ENCODE measurements at regions not wholly inside any gene's neighbourhood (a gene's known extent, or its start where the extent isn't known, plus 50 kb on each side); places are given as distances from the start of the nearest gene placed in this dataset.
A peak's percentile ranks its signal among the peaks of the same experiment; 100 is the strongest.

DNA sequence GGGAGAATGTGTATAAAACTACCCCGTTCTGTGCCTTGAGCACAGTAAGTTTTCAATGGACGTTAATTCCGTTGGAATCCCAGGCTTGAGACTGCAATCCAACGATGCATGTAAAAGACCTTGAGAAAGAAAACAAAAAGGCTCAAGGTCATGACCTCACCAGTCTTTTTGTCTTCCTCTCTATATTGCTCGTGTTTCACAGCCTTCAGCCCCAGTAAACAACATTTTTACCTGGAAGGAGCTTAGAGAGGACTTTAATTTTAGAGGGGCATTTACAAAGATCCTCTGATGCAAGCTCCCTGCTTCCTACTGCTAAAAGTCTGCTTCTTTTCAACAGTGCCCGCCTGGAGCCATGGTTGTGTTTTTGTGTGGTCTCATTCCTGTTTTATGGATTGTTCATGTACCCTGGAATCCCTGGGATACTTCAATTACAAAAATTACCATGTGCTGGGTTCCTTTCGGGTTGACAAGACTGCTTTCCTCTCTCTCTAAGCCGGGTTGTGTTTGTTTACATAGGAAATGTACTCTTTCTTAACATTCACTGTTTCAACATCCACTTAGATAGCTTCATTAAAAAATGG lies 320.1 kb upstream of the NFE2L3 start:
- DNase-seq: peak; percentile 38

DNA sequence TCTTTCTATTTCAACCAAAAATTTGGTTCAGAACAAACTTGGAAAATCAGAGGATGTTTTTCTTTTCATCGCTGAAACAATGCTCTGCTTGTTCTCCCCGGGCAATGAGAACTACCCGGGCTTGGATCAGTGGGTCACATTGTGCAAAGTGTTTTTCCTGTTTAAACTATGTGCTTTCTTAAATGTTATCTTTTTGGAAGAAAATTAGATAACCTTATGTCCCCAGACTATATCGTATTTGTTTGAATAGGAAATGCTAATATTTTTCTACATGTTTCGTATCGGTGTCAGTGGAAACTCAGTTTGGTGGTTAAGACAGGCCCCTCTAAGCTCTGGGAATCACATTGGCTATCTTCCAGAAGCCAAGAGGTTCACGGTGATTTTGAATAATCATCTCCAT lies 319.5 kb upstream of the NFE2L3 start:
- no peak for DNase-seq

GRCh38 chr7:25832929-25833328 lies 319.1 kb upstream of the NFE2L3 start:
- DNase-seq: no peak

GRCh38 chr7:25834050-25834449 lies 317.9 kb upstream of the NFE2L3 start:
- DNase-seq: no peak

GRCh38 chr7:25835197-25835596 lies 316.8 kb upstream of the NFE2L3 start:
- peak; percentile 87 for DNase-seq

DNA sequence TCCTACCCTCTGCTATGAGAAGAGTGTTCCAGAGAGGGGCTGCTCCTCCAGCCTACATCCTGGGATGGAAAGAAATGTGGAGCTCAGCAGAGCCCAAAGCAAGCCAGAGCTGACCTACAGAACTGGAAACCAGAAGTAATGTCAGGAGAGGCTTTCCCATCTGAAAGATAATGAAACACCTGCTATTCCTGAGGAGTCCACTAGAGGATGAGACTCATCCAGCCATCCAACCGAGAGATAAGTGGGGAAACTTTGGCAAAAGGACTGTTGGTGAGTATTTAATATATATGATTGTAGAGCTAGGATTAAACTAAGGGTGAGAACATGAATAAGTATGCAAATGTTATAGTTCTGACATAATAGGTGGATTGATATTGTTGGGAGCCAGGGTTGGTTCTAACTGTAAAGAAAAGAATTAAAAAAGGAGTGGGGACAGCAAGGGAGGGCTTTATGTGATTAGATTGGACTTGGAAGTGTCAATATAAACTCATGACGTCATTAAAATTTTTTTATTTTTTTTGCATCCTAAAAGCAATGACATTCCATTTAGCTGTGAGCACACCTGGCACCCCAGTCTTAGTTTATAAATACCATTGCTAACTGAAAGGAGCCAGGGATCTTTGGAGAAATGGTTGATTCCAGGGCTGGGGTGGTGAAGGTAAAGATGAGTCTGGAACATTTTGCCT lies 312.8 kb upstream of the NFE2L3 start:
- no peak for DNase-seq

DNA sequence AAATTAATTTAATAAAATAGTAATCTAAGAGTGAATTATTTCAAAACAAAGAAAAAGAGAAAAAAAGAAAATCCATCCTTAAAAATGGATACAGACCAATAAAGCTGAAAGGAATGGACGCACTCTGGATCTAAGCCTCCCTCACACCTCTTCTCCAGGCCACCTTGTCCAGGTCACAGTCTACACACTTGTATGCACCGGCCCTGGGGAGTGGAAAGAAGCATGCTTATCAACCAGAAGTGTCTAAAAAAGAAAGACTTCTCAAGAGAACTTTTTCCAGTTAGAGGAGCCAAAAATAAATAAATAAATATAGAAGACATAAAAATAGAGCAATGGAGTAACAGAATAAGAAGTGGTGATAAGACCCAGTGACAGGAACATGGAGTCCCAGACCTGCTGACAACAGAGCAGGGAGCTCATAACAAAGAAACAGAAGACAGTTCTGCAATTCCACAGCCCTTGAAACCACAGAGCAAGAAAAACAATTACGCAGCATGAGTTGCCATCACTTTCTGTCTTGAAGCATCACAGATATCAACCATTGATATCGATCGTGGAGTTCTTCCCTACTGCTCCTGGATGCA lies 311.7 kb upstream of the NFE2L3 start:
- no peak for DNase-seq

DNA sequence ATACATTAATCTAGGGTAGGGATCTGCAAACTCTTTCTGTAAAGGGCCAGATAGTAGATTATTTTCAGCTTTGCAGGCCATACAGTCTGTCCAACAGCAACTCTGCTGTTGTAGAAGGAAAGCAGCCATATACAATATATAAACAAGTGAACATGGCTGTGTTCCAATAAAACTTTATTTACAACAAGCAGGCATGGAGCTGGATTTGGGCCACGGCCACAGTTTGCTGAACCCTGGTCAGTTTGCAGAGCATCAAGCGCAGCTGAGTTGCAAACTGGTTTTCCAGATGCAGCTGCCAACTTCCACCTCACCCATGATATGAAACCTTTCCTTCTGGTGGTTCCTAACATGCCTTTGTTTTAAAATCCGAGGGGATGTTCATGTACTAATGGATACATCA lies 310.4 kb upstream of the NFE2L3 start:
- DNase-seq: no peak

GRCh38 chr7:25842201-25842733 lies 309.7 kb upstream of the NFE2L3 start:
- no peak for DNase-seq

DNA sequence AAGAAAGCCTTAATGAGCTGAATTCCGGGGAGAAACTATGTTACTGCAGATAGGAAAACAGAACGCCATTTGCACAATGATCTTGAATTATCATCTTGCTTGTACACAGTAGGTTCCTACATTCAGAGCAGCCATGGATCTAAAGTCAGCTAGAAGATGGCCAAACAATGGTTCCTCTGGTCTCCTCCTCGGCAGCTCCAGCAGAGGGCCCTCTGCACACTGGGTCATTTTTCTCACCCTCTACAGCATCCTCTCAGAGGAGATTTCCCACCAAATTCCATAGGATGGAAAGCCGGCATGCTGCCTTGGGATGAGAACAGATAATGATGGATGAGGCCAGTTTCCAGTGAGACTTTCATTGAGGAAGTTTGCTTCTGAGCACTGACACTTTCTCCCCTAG lies 308.5 kb upstream of the NFE2L3 start:
- DNase-seq: no peak

DNA sequence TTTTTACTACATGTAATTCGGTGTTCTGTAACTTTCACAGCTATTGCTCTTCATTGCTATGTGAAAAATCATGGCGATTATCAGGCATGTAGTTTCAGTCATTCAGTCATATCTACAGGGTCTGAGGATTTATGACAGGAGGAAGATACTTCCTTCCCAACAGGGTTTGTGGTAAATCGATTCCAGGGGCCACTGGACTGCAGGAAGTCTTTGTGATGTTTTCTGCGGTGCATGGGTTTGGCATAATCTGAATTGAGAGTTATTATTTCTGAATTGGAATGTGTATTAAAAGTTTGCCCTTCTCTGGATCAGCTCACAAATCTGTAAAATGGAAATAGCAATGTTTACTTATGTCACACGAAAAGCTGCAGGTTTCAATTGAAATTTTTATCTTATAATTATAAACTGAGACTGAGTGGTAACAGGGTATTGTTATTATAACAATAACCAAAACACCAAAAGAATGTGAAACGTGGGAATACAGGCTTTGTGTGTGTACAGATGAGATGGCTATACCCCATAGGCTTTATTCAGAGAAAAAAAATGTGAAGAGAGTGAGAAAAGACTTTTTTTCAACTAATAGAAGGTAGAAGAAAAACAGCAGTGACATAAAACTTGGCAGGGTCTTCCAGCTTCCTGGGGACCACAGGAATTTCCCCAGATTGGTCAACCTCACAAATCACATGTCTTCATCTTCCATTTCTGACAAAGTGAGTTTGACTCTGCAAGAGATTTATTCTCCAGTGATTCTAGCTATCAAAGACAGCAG lies 307.7 kb upstream of the NFE2L3 start:
- DNase-seq: peak; percentile 84

GRCh38 chr7:25845464-25845863 lies 306.5 kb upstream of the NFE2L3 start:
- no peak for DNase-seq

DNA sequence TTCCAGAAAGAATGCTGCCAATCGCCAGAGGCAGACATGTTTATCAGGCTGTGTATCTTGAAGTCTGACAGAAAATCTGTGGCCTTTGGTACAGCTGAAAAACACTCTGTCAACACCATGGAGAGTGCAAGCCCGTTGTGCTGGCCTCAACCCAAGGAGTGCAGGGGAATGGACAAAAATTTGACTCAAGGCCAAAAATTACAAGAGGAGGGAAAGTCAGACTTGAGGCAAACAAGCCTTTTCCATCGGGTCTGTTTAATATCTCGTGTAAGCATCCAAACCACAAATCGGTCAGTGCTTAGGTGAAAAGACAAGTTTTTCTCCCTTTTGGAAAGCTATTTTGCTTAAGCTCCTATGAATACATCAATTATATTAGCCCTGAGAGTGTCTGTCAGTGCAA lies 305.3 kb upstream of the NFE2L3 start:
- peak; percentile 91 for DNase-seq

DNA sequence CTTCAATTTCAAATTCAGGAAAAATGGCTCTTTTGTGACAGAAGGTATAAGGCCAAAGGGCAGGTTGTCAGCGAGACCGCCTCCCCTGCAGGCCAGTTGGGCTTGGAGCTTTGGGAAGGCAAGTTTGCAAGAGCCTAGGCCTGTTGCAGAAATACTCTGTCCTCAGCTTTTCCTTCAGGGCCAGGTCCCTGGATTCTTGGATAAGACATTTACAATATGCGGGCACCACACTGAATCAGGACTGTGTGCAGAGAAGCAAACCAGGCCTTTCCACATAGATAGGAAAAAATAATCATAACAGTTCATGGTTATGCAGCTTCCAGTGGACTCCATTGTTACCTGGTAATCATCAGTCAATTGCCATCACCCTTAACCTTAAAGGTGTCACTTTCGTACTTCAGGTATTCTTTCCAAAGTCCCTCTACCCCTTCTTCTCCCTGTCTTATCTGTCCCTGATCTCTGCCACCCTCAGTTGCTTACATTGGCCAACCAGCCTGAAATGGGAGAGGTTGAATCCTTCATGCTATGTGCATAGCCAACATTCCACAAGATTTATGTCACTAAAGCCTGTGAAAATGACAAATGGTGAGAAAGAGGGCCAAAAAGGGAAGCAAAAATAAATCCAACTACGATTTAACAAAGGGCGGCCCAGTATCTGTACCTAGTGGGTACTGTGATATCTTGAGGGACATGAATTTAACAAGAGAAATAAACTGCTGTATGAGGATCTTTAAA lies 304.5 kb upstream of the NFE2L3 start:
- DNase-seq: peak; percentile 71

GRCh38 chr7:25849500-25850184 lies 302.4 kb upstream of the NFE2L3 start:
- peak; percentile 86 for DNase-seq

GRCh38 chr7:25850216-25850615 lies 301.8 kb upstream of the NFE2L3 start:
- no peak for DNase-seq

- DNase-seq: no peak
Measured at GRCh38 chr7:25850735-25851134, 301.3 kb upstream of the NFE2L3 start.

DNA sequence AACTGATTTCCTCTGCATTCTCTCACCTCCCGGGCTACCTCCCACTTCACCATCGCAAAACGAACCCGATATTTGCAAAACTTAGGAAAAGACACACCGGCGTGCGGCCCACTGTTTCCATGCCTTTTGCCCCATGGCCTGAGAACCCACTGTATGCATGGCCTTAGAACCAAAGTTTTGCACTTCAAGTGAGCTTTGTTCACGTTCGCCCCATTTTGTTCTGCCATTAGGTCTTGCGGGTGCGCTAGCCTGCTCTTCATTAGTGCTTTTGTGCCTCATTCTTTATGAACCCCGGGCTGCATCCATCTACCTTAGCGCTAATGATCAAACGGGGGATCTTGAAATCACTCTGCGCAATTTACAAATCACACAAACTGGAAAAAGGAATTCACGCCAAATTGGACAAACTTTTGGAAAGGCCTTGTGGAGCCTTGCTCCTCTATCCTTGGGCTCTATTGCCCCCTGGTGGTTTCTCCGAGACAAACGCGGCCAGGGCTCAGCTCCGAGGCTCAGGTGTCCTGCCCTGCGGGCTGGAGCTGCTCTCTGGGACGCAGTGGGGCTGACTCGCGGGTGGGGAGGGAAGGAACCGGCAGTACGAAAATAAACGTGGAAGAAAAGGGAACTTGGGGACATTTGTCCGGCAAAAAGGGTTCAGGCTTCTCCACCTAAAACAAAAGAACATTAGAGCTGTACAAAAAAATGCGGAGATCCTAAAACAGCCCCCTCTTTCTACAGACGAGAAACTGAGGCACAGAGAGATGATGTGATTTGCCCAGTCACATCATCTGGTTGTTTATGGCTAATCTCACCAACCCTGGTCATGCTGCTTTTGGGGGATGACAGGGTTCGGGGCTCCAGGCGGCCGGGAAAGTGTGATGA lies 300.4 kb upstream of the NFE2L3 start:
- DNase-seq: peak; percentile 84

DNA sequence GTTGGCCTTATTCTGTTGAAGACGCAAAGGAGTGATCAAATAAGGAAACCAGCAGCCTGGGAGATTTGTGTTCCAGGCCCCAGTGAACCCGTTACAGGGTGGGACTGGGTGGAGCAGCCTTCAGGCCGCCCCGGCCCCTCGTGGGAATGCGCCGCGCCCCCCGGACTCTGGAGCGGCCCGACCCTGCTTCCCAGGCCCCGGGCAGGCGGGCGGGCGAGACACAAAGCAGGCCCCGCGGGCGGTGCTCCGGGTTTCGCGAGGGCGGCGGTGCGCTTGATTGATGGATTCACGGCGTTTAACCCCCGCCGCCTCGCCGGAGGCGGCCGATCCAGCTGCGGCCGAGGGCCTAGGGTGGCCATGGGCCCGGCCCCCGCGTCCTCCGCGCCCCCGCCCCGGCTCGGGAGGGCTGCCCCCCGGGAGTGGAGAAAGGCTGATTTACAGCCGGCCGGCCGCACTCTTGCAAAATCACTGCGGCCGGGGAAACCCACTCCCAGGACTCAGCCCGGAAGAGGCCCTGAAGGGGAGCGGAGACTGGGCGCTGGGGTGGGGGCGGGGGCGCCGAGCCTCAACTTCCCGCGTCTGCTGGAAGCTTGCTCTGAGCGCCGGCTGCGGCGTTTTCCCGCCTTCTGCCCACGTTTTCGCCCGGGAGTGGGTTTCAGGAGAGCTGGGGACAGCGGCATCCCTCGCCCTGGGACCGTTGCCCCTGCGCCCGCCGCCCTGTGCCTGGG lies 299.6 kb upstream of the NFE2L3 start:
- DNase-seq: peak; percentile 51

DNA sequence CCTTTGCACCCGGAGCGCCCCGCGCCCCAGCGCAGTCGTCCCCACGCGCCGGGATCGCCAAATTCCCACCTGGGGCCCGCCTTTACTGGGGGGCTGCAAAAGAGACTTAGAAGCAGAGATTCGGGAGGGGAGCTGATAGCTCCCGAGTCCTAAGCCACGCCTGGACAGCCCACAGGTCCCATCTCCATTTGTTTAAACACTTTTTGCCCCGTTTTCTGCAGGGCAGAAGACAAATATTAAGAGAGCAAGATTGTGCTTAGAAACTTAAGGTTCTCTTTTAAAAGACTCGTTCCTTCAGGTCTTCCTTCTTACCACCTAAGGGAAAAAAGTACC lies 299.1 kb upstream of the NFE2L3 start:
- no peak for DNase-seq

- no peak for DNase-seq
Measured at GRCh38 chr7:25853314-25853713, 298.7 kb upstream of the NFE2L3 start.

Data from fibroblast of skin of right quadriceps (primary cell).